ENCODE measurements at regions not wholly inside any gene's neighbourhood (a gene's known extent, or its start where the extent isn't known, plus 50 kb on each side); places are given as distances from the start of the nearest gene placed in this dataset.
"Not testable (repeated sequence)": the region's sequence is repeated elsewhere in the genome, so short reads cannot be mapped to it uniquely, and the experiment has no call there.

DNA sequence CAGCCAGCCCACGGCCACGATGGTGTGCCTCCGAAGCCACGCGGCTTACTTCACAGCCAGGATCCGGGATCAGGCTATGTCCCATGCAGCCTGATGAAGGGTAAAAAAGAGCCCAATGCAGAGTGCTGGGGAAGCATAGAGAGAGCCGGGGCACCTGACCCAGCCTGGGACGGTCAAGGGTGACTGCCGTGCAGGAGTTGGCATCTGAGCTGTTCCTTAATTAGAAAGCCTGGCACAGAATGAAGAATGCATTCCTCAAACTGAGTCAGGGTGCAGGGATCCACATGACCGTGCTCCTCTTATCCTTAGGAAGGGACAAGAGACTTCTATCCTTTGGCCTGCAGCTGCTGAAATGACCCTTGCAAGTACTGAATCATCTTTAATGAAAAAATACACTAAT lies 88.2 kb upstream of the SAMD11 start:
- BruUV-seq (replicated peaks); H3K27me3 ChIP-seq (replicated peaks in 1 of 2; ENCODE audit: control insufficient read depth in 2 of 2, insufficient read depth in 2 of 2, low read length in 1 of 2); ATAC-seq; RAD21 ChIA-PET (ENCODE audit: unreplicated experiment); SMC1A ChIA-PET (ENCODE audit: uncharacterized antibody, unreplicated experiment); H3K36me3 ChIP-seq (ENCODE audit: control insufficient read depth in 2 of 2, insufficient read depth in 2 of 2, low read length in 1 of 2); FAIRE-seq; H3K4me1 ChIP-seq (ENCODE audit: control insufficient read depth, insufficient read depth, low read length); CTCF ChIA-PET; intact Hi-C loops (cut with micrococcal nuclease; ENCODE audit: unreplicated experiment); DNase-seq (ENCODE audit: low read depth, low spot score); H3K79me2 ChIP-seq (ENCODE audit: control insufficient read depth, insufficient read depth, low read length); H3K4me2 ChIP-seq (ENCODE audit: control insufficient read depth, insufficient read depth); H3K9ac ChIP-seq (ENCODE audit: control insufficient read depth, insufficient read depth, low read length); H4K20me1 ChIP-seq (ENCODE audit: control insufficient read depth, insufficient read depth); H3K27ac ChIP-seq (ENCODE audit: control insufficient read depth, insufficient read depth); in situ Hi-C loops (cut with MboI); H3K4me3 ChIP-seq; H2AFZ ChIP-seq (ENCODE audit: control insufficient read depth, low read depth, low read length); POLR2A ChIA-PET; H3K9me3 ChIP-seq (replicated peaks; ENCODE audit: control insufficient read depth, insufficient read depth, low read length): not testable (repeated sequence)
- 98% methylated on average over 3 of the region's 10 CpGs for WGBS (ENCODE audit: insufficient coverage, insufficient replicate concordance, low lambda C conversion rate, missing lambda C conversion rate)

DNA sequence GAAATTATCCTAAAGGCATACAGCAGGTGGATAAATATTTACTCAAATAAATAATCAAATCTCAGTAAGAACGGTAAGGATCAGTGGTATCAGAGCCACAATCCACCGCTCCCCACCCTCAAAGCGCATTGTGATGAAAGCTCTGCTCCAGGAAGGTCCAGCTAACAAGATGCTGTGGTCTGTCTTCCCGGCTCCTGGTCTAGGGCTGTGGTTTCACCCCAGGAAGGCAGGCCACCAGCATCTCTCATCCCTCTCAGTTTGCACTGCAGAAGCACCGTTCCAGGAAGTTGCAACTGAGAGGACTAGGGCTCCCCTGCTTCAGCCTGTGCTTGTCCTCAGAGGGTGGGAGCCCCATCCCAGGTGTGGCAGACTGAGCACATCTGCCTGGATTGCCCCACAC lies 86.1 kb upstream of the SAMD11 start:
- H3K9ac ChIP-seq (ENCODE audit: control insufficient read depth, insufficient read depth, low read length); ATAC-seq; H3K4me1 ChIP-seq (ENCODE audit: control insufficient read depth, insufficient read depth, low read length); H3K27ac ChIP-seq (ENCODE audit: control insufficient read depth, insufficient read depth); SMC1A ChIA-PET (ENCODE audit: uncharacterized antibody, unreplicated experiment); BruUV-seq (replicated peaks); in situ Hi-C loops (cut with MboI); H3K4me3 ChIP-seq; POLR2A ChIA-PET; FAIRE-seq; H2AFZ ChIP-seq (ENCODE audit: control insufficient read depth, low read depth, low read length); RAD21 ChIA-PET (ENCODE audit: unreplicated experiment); intact Hi-C loops (cut with micrococcal nuclease; ENCODE audit: unreplicated experiment); H3K4me2 ChIP-seq (ENCODE audit: control insufficient read depth, insufficient read depth); DNase-seq (ENCODE audit: low read depth, low spot score); H4K20me1 ChIP-seq (ENCODE audit: control insufficient read depth, insufficient read depth); CTCF ChIA-PET; H3K79me2 ChIP-seq (ENCODE audit: control insufficient read depth, insufficient read depth, low read length); H3K9me3 ChIP-seq (replicated peaks; ENCODE audit: control insufficient read depth, insufficient read depth, low read length); H3K27me3 ChIP-seq (replicated peaks in 1 of 2; ENCODE audit: control insufficient read depth in 2 of 2, insufficient read depth in 2 of 2, low read length in 1 of 2); H3K36me3 ChIP-seq (ENCODE audit: control insufficient read depth in 2 of 2, insufficient read depth in 2 of 2, low read length in 1 of 2): not testable (repeated sequence)
- 91% methylated on average over 5 of the region's 5 CpGs for WGBS (ENCODE audit: insufficient coverage, insufficient replicate concordance, low lambda C conversion rate, missing lambda C conversion rate)

DNA sequence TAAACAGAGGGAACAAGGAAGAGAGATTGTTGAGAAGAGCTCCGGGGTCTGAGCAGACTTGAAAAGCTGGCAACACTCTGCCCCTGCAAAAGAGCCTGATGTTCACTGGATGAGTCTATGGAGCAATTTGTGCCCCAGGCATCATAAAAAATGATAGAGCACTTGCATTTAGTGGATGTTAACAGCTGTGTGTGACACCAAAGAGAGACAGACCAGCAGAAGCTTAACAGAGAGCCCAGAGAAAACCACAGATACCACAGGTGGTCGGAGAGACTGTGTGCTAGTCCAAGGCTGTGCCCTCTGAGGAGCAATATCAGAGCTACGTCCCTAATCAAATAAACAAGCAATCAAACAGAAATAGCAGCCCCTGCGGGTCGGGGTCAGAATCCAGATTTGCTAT lies 85.4 kb upstream of the SAMD11 start:
- POLR2A ChIA-PET; BruUV-seq (replicated peaks); H3K4me3 ChIP-seq; H3K9ac ChIP-seq (ENCODE audit: control insufficient read depth, insufficient read depth, low read length); H3K9me3 ChIP-seq (replicated peaks; ENCODE audit: control insufficient read depth, insufficient read depth, low read length); in situ Hi-C loops (cut with MboI); H4K20me1 ChIP-seq (ENCODE audit: control insufficient read depth, insufficient read depth); H3K4me1 ChIP-seq (ENCODE audit: control insufficient read depth, insufficient read depth, low read length); H2AFZ ChIP-seq (ENCODE audit: control insufficient read depth, low read depth, low read length); H3K27ac ChIP-seq (ENCODE audit: control insufficient read depth, insufficient read depth); DNase-seq (ENCODE audit: low read depth, low spot score); CTCF ChIA-PET; H3K4me2 ChIP-seq (ENCODE audit: control insufficient read depth, insufficient read depth); H3K27me3 ChIP-seq (replicated peaks in 1 of 2; ENCODE audit: control insufficient read depth in 2 of 2, insufficient read depth in 2 of 2, low read length in 1 of 2); intact Hi-C loops (cut with micrococcal nuclease; ENCODE audit: unreplicated experiment); RAD21 ChIA-PET (ENCODE audit: unreplicated experiment); H3K36me3 ChIP-seq (ENCODE audit: control insufficient read depth in 2 of 2, insufficient read depth in 2 of 2, low read length in 1 of 2); SMC1A ChIA-PET (ENCODE audit: uncharacterized antibody, unreplicated experiment); H3K79me2 ChIP-seq (ENCODE audit: control insufficient read depth, insufficient read depth, low read length): not testable (repeated sequence)
- 53% methylated on average over 5 of the region's 5 CpGs for WGBS (ENCODE audit: insufficient coverage, insufficient replicate concordance, low lambda C conversion rate, missing lambda C conversion rate)
- peak; percentile 59 for ATAC-seq
- peak; percentile 78 for FAIRE-seq
- TF ChIP-seq RUNX3 (IDR thresholded peaks at IDR 0.05; ENCODE audit: low read length): 0 out of 2 replicates have a peak, but pooled peaks have one; percentile 39

DNA sequence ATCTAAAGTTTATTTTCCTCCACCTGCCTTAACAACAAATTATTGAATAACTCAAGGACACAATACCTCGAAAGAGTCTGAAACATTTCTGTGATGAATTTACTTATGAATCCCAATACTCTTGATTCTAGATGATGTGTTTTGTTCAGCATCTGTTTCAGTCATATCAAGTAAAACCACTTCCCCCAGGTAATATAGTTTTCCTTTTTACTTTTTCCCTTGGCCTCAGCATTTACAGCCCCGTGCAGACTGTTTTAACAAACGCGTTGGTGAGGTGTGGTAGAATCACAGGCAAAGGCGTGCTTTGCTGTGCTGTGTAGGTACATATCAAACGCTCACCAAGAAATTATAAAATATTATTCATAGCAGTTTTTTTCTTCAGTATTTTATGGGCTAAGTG lies 83.1 kb upstream of the SAMD11 start:
- not testable (repeated sequence) for DNase-seq (ENCODE audit: low read depth, low spot score); BruUV-seq (replicated peaks); H3K4me1 ChIP-seq (ENCODE audit: control insufficient read depth, insufficient read depth, low read length)

More for the DNA sequence above, 83.1 kb upstream of the SAMD11 start:
- intact Hi-C loops (cut with micrococcal nuclease; ENCODE audit: unreplicated experiment); H3K27ac ChIP-seq (ENCODE audit: control insufficient read depth, insufficient read depth); in situ Hi-C loops (cut with MboI); H3K9me3 ChIP-seq (replicated peaks; ENCODE audit: control insufficient read depth, insufficient read depth, low read length); POLR2A ChIA-PET; RAD21 ChIA-PET (ENCODE audit: unreplicated experiment); H3K9ac ChIP-seq (ENCODE audit: control insufficient read depth, insufficient read depth, low read length); CTCF ChIA-PET; H3K4me2 ChIP-seq (ENCODE audit: control insufficient read depth, insufficient read depth); H3K79me2 ChIP-seq (ENCODE audit: control insufficient read depth, insufficient read depth, low read length); SMC1A ChIA-PET (ENCODE audit: uncharacterized antibody, unreplicated experiment); H2AFZ ChIP-seq (ENCODE audit: control insufficient read depth, low read depth, low read length); H3K27me3 ChIP-seq (replicated peaks in 1 of 2; ENCODE audit: control insufficient read depth in 2 of 2, insufficient read depth in 2 of 2, low read length in 1 of 2); H3K4me3 ChIP-seq; H4K20me1 ChIP-seq (ENCODE audit: control insufficient read depth, insufficient read depth); ATAC-seq; H3K36me3 ChIP-seq (ENCODE audit: control insufficient read depth in 2 of 2, insufficient read depth in 2 of 2, low read length in 1 of 2): not testable (repeated sequence)
- peak; percentile 7 for FAIRE-seq
- WGBS (ENCODE audit: insufficient coverage, insufficient replicate concordance, low lambda C conversion rate, missing lambda C conversion rate): 94% methylated on average over 6 of the region's 6 CpGs
